Heart right ventricle (tissue), 16 donors: ENCODE measurements at regions not wholly inside any gene's neighbourhood (a gene's known extent, or its start where the extent isn't known, plus 50 kb on each side); places are given as distances from the start of the nearest gene placed in this dataset.

Experiments
- ATAC-seq, 8 donors: fragments of 200-7000 bp; cut with Tn5 transposase; one replicate each; pipeline ENCODE4 v1.9.1; 2020; ENCODE audit warnings: mild to moderate bottlenecking in 8 of 8, moderate library complexity in 8 of 8, moderate number of reproducible peaks in 1 of 8
- DNase-seq, 2 donors: peaks; one replicate each; pipeline ENCODE4 v3.0.0-alpha.2; 2020
- H3K27ac ChIP-seq, 10 donors: fragments of 200-600 bp; sonication (generic) in 2 of 10; one replicate each; pipeline versions ENCODE4 v1.5.0 to v1.8.0; 2020 to 2022; ENCODE audit warnings: mild to moderate bottlenecking in 3 of 10
- H3K27me3 ChIP-seq, 7 donors: fragments of 200-600 bp; one replicate each; pipeline ENCODE4 v1.8.0; 2021 to 2022; ENCODE audit warnings: mild to moderate bottlenecking in 2 of 7
- H3K36me3 ChIP-seq, 9 donors: fragments of 200-600 bp; sonication (generic) in 1 of 9; one replicate each; pipeline versions ENCODE4 v1.5.0 to v1.8.0; 2020 to 2022; ENCODE audit warnings: mild to moderate bottlenecking in 2 of 9
- H3K4me1 ChIP-seq, 9 donors: fragments of 200-600 bp; sonication (generic) in 1 of 9; one replicate each; pipeline versions ENCODE4 v1.5.0 to v1.8.0; 2020 to 2022; ENCODE audit warnings: mild to moderate bottlenecking in 4 of 9
- H3K4me3 ChIP-seq, 10 donors: fragments of 200-600 bp; sonication (generic) in 2 of 10; one replicate each; pipeline versions ENCODE4 v1.5.0 to v1.8.0; 2020 to 2022; ENCODE audit warnings: mild to moderate bottlenecking in 7 of 10, moderate library complexity in 2 of 10
- H3K9me3 ChIP-seq, 11 donors: fragments of 200-600 bp in 10 of 11; sonication (generic) in 2 of 11; one replicate each; pipeline versions ENCODE4 v1.5.0 to v1.8.0; 2013 to 2022; ENCODE audit warnings: mild to moderate bottlenecking in 2 of 11, control low read depth in 1 of 11, moderate library complexity in 1 of 11
- WGBS, 2 donors: extraction: QIAGEN DNeasy Blood & Tissue Kit; methylation state at CpG; one replicate each; pipeline ENCODE4 v1.1.7; 2013; ENCODE audit warnings: inconsistent platforms in 1 of 2; 5-methylcytosine and 5-hydroxymethylcytosine counted together
- intact Hi-C, 10 donors: fragments of 100-400 bp; cut with DNase I; formaldehyde crosslinking; loops; one replicate each; pipeline versions ENCODE4 v1.11.1 to v1.14.2; 2022
- TF ChIP-seq, protein P1 (sequence below), 9 donors: fragments of 200-600 bp; sonication (generic) in 2 of 9; IDR thresholded peaks; one replicate each; pipeline versions ENCODE4 v1.5.0 to v1.8.0; 2021 to 2022; ENCODE audit warnings: antibody characterized with exemption in 9 of 9, mild to moderate bottlenecking in 5 of 9, moderate library complexity in 1 of 9
- donor health status: Arrhythmogenic right ventricular cardiomyopathy.
- donor health status: ischemic (EF 13 %, LVEDD 7.1; RV severe dilation, severe dysfunction).
- donor health status: healthy with polysubstance abuse.
- donor health status: DM: no; HTN: yes; CAD: no.
- donor health status: DM: no; HTN: no; CAD: no.
- donor health status: ischemic (EF 25% LVEDD 6.9; RV normal size, moderate dysfunction).
- donor health status: ischemic (EF 25% LVEDD 5.7; RV mildly dilated, moderate dysfunction).
- donor health status: healthy.
- donor health status: DM: yes; HTN: yes; CAD: no.
- donor health status: Ischemic cardiomyopathy.
- donor health status: ischemic (EF 35%, LVEDD 5.7; RV mildly dilated, moderate dysfunction).
- donor health status: nonischemic (EF 11% LVEDD 7.7; RV severe dilation, severe dysfunction).
- donor health status: DM: yes; HTN: yes; CAD: no.
- donor health status: PGD.
- donor health status: ischemic (EF 29% LVEDD 5.4; RV normal size, mild dysfunction).
- donor health status: nonischemic (EF 23%, LVEDD 6.1; RV moderate dilation, normal function).

DNA sequence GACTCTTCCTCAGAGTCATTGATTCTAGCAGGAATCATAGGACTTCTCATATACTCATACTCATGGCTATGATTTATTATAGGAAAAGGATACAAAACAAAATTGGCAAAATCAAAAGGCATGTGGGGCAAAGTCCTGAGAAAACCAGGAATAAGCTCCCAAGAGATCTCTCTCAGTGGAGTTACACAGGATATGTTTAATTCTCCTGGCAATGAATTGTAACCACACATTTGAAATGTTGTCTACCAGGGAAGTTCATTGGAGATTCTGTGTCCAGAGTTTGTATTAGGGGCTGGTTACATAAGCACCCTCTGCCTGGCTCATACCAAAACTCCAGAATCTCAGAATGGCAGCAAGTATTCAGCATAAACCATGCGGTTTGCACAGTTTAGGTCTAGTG lies 63.9 kb downstream of the ADAMTS1 start:
- intact Hi-C loops, result no loop called here
- Histone ChIP-seq H3K27ac (peak overlapping the region in 3 of 10 donors; percentile 29 to 71 (median 63)), H3K4me3 (no peak overlapping the region), H3K4me1 (peaks cover 0 to 46% (median 20%) of the 10 kb centered on the region in 9 donors), H3K36me3 (no peaks in the 10 kb centered on the region), H3K9me3 (peaks cover 0 to 8% (median 0%) of the 10 kb centered on the region in 11 donors), H3K27me3 (no peaks in the 10 kb centered on the region)
- DNase-seq, result no peak
- ATAC-seq, result no peak
- WGBS, 2 donors, result 91 to 93% methylated on average over 1 of the region's 1 CpG
- TF ChIP-seq, protein P1, sequence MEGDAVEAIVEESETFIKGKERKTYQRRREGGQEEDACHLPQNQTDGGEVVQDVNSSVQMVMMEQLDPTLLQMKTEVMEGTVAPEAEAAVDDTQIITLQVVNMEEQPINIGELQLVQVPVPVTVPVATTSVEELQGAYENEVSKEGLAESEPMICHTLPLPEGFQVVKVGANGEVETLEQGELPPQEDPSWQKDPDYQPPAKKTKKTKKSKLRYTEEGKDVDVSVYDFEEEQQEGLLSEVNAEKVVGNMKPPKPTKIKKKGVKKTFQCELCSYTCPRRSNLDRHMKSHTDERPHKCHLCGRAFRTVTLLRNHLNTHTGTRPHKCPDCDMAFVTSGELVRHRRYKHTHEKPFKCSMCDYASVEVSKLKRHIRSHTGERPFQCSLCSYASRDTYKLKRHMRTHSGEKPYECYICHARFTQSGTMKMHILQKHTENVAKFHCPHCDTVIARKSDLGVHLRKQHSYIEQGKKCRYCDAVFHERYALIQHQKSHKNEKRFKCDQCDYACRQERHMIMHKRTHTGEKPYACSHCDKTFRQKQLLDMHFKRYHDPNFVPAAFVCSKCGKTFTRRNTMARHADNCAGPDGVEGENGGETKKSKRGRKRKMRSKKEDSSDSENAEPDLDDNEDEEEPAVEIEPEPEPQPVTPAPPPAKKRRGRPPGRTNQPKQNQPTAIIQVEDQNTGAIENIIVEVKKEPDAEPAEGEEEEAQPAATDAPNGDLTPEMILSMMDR (IDR thresholded peaks at IDR 0.05), result no peak

DNA sequence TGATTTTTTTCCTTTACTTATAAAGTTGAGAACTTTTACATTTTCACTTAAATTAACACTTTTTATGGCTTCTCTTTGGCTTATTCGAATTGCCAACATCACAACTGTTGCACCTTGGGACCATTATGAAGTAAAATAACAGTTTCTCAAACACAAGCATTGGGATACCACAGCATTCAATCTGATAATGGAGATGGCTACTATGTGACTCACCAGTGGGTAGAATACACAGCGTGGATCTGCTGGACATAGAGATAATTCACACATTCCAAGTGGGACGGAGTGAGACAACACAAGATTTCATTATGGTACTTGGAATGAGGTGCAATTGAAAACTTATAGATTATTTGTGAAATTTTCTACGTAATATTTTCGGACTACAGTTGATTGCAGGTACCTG lies 68.0 kb downstream of the ADAMTS1 start:
- ATAC-seq, result no peak
- 93 to 95% methylated on average over 5 of the region's 5 CpGs for WGBS, 2 donors
- Histone ChIP-seq H3K4me1 (peaks cover 0 to 15% (median 7%) of the 10 kb centered on the region in 9 donors), H3K27me3 (no peaks in the 10 kb centered on the region), H3K36me3 (no peaks in the 10 kb centered on the region), H3K27ac (no peak overlapping the region), H3K4me3 (no peak overlapping the region), H3K9me3 (peaks cover 0 to 8% (median 0%) of the 10 kb centered on the region in 11 donors)
- intact Hi-C loops, result loop anchor here in 1 of 10 donors (10.0 kb wide), 1 partner anchor 58 kb away; no protein-coding TSS in a partner anchor
- TF ChIP-seq, protein P1 (IDR thresholded peaks at IDR 0.05), result no peak
- no peak for DNase-seq

DNA sequence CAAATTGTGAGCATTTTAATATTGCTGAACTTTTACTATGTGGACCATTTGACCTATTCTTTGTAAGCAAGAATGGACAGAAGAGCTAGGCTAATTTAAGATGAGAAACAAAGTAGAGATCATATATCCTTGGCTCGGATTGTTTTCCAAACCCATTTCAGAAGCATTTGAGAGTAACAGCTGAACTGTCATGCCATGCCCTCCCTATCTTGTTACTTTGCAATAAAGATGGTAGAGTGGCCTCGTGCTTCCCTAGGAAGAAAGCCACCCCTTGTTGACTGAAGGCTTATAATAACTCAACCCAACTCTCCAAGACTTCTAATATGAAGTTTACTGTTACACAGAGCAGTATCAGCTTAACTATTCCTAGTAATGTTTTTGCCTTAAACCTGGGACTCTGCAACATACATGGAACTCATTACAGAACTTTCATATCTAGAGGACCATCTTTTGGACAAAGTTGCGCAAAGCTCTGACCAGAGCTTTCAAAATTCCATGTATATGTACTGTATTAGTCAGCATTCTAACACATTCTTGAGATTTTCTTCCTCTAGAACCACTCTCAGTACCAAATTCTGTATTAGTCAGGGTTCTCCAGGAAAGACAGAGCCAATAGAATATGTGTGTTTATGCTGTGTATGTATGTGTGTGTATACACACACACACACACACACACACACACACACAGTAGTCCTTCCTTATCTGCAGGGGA lies 68.7 kb downstream of the ADAMTS1 start:
- DNase-seq (no peak), ATAC-seq (no peak)
- H3K27me3 ChIP-seq, result no peaks in the 10 kb centered on the region
- no peak overlapping the region for H3K27ac ChIP-seq
- peaks cover 0 to 8% (median 0%) of the 10 kb centered on the region in 11 donors for H3K9me3 ChIP-seq
- peaks cover 0 to 8% (median 1%) of the 10 kb centered on the region in 9 donors for H3K4me1 ChIP-seq
- whole genome bisulfite sequencing, 2 donors, result 85 to 90% methylated on average over 3 of the region's 3 CpGs
- H3K36me3 ChIP-seq, result no peaks in the 10 kb centered on the region
- TF ChIP-seq, protein P1 (IDR thresholded peaks at IDR 0.05), result no peak
- no peak overlapping the region for H3K4me3 ChIP-seq
- intact Hi-C loops, result loop anchor here in 1 of 10 donors (10.0 kb wide), 1 partner anchor 58 kb away; no protein-coding TSS in a partner anchor

DNA sequence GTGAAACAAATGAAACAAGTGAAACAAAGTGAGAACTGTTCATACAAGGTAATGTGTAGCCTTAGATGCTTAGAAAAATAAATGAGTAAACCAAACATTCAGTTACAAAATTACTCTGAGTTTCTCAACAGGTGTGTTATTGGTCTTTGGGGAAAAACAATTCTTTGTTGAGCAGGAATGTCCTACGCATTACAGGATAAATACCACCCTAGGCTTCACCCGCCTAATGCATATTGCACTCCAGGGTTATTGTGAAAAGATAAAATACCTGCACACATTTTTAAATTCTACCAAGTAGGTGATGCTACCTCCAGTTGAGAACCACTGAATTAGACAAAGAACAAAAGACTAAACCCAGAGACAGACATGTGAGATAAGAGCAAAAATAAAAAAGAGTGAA lies 72.2 kb downstream of the ADAMTS1 start:
- TF ChIP-seq, protein P1 (IDR thresholded peaks at IDR 0.05), result no peak

More for the DNA sequence above, 72.2 kb downstream of the ADAMTS1 start:
- ATAC-seq, result no peak
- intact Hi-C loops, result loop anchor here in 5 of 10 donors (5.0 to 10.0 kb wide), 6 partner anchors 59 to 929 kb away; partner anchors contain the start of gene ADAMTS1 (in 1 of the 5)
- no peak overlapping the region for H3K27ac ChIP-seq
- H3K4me3 ChIP-seq, result no peak overlapping the region
- no peak for DNase-seq
- no peaks in the 10 kb centered on the region for H3K36me3 ChIP-seq
- no peaks in the 10 kb centered on the region for H3K9me3 ChIP-seq
- peaks cover 0 to 6% (median 0%) of the 10 kb centered on the region in 9 donors for H3K4me1 ChIP-seq
- no peaks in the 10 kb centered on the region for H3K27me3 ChIP-seq
- 95 to 99% methylated on average over 2 of the region's 2 CpGs for WGBS, 2 donors
